NCI-H187 treated with DMSO at 0.1 percent for 48 hours (cell line): ENCODE measurements at regions not wholly inside any gene's neighbourhood (a gene's known extent, or its start where the extent isn't known, plus 50 kb on each side); places are given as distances from the start of the nearest gene placed in this dataset.
"Not testable (repeated sequence)": the region's sequence is repeated elsewhere in the genome, so short reads cannot be mapped to it uniquely, and the experiment has no call there.

ENCODE experiments used
- DNase-seq: peaks from one replicate; lab custom pipeline; 2025; lab: John Stamatoyannopoulos, UW

GRCh38 chr10:9913876-9914514, 1103.7 kb upstream of the CELF2 start:
- no peak for DNase-seq

DNA sequence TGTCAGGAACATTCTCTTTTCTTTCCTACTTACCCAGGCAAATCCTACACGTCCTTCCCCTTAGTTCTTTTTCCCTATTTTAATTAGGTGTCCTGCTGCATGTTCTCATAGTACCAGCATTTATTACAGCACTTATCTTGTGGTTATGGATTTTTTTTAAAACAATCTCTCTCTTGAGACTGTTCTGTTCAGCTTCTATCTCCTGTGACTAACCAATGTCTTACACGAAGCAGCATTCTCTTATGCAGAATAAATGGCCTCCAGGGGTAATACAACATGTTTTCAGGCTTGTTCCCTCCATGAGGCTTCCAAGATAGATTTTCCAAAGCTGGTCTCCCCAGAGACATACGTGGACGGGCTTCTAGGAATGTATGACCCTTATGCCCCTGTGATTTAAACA, 1096.1 kb upstream of the CELF2 start:
- no peak for DNase-seq

DNA sequence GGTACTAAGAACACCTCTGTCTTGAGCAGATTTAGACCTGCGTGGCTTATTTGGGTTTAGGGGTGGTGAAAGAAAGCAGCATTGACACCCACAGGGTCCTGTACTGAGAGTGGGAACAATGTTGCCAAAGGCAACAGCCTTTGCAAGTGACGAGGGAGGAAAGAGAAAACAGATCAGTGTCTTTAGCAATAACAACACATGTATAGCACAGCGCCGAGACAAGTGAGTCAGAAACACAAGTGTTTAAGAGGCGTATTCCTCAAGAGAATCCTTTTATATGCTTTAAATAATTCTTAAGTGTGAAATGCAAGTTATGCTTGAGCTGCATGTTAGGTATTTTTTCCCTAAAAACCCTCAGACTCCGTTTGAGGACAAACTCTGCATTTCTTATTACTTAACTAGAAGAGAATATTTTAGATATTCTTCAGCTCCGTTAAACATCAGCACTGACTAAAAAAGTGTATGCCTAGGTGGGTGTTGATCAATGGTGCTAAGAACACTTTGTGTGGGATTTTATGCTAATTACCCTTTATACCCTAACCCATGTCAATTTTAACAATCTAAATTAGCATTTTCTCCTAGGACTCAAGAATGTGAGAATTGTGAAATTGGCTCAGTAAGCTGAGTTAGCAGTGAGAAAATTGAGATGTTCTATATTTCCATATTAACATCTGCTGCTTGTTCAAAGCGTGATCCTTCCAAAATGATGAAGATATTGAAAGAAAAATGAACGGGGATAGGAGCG, 1095.4 kb upstream of the CELF2 start:
- DNase-seq = no peak

DNA sequence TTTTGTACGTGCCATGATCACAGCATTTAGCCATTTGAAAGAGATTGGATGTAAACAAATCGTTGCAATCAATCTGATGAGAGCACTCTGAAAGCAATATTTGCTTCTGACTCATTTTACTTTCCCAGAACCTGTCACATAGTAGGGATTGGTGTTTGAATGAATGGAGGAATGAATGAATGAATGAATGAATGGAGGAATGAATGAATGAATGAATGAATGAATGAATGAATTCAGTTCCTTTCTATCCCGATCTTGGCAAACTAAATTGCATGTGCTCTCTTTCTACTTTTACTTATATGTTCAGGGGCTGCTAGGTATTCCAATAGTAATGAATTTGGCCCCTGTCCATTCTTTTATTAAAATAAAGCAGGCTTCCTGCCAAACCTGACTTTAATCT, 1091.7 kb upstream of the CELF2 start:
- no peak for DNase-seq

DNA sequence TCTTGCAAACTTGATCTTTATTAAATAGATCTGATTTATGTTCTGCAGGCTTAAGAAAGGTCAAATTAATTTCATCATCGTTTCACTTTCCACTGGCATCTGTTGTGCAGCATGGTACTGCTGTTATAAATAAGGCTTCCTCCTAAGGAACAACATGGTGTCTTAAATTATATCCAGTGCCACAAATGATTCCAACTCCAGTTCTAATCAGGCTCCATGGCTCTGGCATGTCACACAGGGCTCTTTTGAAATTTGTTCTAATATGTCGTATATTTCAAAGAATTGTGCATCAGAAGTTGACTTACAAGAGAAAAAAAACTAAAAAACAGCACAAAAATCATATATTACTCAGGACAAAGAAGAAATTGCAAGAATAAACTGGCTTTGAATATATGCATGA, 1090.8 kb upstream of the CELF2 start:
- no peak for DNase-seq

DNA sequence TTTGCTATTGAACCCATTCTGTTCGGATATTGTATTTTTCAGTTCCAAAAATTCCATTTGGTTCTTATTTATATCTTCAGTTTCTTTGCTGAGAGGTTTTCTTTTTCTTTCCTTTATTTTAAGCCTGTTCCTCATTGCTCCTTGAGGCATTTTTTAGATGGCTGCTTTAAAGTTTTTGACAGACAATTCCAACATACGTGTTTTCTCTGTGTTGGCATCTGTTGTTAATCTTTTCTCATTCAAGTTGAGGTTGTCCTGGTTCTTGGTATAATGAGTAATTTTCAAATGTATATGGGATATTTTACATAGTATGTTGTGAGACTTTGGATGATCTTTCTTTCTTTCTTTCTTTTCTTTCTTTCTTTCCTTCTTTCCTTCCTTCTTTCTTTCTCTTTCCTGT, 1078.0 kb upstream of the CELF2 start:
- DNase-seq = no peak

GRCh38 chr10:9944690-9945089, 1073.0 kb upstream of the CELF2 start:
- DNase-seq = no peak

DNA sequence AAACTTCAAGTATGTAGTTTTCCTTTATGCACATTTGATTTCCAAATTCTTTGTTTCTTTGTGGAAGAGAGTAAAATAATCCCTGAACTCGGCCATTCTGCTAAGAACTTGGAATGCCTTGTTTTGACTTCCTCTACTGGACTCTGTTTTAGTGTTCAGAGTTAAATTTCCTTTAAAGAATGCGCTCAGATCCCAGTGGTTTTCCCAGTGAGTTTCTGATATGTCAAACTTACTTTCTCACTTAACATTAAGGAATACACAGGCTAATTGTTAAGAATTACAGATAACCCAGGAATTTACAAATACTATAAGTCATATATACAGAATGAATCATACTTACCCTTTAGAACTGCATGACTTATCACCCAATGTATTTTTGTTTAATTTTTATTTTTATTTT, 1067.6 kb upstream of the CELF2 start:
- DNase-seq = no peak

GRCh38 chr10:9951481-9952257, 1066.0 kb upstream of the CELF2 start:
- no peak for DNase-seq

DNA sequence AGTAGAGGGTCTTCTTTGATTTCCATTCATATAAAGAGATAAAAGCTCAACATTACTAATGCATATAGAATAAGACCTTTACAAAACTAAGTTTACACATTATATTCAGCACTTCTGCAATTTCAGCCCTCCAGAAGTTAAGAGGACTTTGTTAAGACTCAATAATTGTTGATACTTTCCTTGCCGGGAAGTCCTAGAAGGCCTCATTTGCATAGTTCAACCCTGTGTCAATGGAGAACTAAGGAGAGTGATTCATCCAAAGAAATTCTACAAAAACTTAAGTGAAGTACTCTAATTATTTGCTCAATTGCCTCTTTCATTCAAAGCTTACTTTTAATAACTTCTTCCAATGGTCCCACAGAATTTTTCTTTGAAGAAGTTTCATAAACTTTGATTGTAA, 1060.3 kb upstream of the CELF2 start:
- DNase-seq = no peak

- DNase-seq = not testable (repeated sequence)
Measured at GRCh38 chr10:9957876-9958275, 1059.8 kb upstream of the CELF2 start.

DNA sequence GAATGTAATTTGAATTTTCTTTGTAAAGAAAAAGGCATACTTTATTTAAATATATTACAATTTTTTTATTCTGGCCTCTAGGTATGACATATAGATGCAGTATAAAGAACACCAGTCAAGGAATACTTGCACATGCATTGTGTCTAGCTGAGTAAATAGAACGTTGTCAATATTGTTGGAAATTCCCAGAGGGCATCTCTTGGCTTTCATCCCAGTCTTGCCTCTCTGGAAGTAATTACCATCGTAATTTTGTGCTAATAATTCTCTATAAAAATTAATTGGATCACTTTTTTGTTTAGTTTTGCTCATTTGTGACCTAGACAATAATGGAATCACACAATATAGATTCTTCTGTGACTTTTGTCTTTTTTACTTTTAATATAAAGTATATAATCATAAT, 1052.3 kb upstream of the CELF2 start:
- DNase-seq = no peak

- no peak for DNase-seq
Measured at GRCh38 chr10:9986786-9987185, 1030.9 kb upstream of the CELF2 start.

GRCh38 chr10:9987197-9987596, 1030.5 kb upstream of the CELF2 start:
- DNase-seq = no peak

DNA sequence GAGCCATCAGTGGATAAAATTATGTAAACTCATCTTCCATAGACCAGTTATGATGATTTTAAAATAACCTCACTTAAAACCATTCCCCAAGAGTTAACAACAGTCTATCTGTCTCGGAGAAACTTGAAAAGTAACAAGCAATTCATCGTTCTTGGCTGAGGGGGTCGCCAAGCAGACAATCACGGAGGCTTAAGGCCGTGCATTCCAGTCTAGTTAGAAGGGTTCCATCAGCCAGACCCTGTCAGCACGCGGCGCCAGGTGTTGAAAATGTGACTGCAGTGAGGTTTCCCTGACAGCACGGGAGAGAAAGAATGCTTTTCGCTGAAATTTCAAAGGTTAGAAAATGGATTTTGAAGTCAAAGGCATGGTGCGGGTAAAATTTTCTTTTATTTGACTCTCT, 1025.0 kb upstream of the CELF2 start:
- no peak for DNase-seq

DNA sequence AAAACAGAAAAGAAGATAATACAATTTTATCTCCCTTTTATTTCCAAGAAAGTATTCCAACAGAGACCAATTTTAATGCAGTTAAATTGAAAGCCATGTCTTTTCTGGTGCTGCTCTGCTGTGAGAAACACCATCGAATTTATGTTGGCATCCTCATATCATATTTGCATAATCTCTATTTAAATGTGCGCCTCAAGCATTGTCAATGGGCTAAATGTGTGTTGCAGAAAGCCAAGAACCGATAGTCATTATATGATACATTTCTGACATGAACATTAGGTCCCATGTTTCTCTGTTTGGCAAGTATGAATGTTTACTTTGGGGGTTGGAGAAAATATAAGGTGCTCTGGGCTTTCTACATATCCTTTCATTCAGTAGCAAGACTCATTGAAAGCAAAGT, 1023.5 kb upstream of the CELF2 start:
- no peak for DNase-seq

DNA sequence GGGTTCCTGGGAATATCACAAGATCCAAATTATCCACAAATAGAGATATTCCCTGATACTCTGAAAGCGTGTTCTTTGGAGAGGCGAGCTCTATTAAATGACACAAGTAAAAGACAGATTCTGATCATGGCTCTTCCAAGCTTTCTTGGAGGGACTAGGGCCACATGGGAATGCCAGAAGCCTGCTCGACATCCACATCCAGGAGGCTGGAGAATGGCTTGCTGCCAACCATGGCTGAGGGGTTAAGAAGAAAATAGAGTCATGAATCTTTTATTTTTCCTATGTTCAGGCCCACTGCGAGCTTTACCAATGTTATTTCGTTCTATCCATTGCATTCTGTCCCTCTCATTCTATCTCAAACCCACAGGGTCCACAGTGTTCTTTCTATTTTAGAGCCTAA, 1018.0 kb upstream of the CELF2 start:
- DNase-seq = no peak

- no peak for DNase-seq
Measured at GRCh38 chr10:10007957-10008356, 1009.7 kb upstream of the CELF2 start.

DNA sequence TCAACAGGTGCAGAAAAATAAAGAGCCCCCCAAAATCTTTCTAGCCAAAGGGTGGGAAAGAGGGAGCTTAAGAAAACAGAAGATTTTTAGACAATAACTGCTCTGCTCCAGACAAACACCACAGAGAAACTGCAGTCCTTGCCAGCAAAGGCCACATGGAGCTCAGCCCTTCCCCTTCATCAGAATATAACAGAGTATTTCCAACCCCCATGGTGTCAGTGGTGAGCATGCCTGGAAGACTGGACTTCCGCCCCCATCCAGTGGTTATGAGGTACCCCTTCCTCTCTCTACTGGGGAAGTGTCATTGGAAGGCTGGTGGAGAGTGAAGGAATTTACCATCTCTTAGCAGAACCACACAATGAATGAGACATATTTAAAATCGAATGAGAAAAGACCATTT, 1007.3 kb upstream of the CELF2 start:
- no peak for DNase-seq

DNA sequence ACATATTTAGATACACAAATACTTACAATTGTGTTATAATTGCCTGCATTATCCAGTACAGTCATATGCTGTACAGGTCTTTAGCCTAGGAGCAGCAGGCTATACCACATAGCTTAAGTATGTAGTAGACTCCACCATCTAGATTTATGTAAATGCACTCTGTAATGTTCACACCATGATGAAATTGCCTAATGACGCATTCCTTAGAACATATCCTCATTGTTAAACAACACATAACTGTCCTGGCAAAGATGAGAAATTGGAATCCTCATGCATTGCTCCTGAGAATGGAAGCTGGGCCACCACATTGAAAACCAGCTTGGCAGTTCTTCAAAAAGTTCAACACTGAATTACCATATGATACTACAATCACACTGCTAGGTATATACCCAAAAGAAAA, 1002.8 kb upstream of the CELF2 start:
- no peak for DNase-seq

GRCh38 chr10:10017716-10018115, 1000.0 kb upstream of the CELF2 start:
- no peak for DNase-seq

- DNase-seq = peak; percentile 44
Measured at GRCh38 chr10:10020945-10021344, 996.7 kb upstream of the CELF2 start.

DNA sequence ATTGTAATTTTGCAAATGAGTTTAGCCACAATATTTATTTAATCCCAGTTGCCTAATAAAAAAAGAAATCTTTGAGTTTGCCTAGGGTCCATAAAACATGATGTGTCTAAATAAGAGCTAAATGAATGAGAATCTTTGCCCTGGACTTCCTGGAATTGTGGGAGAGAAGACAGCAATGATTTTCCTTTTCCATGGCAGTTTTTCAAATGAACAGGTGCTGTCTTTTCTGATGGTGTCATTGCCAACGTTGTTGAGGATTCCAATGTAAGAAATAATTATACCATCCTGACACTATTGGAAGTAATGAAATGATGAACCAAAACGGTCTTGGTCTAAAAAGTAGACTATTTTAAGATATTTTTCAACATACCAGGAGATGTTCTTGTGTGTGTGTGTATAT, 984.7 kb upstream of the CELF2 start:
- no peak for DNase-seq
